NCI-H2227 treated with DMSO at 0.1 percent for 48 hours (cell line): ENCODE measurements at regions not wholly inside any gene's neighbourhood (a gene's known extent, or its start where the extent isn't known, plus 50 kb on each side); places are given as distances from the start of the nearest gene placed in this dataset.

Experiments
- DNase-seq: peaks from one replicate; lab custom pipeline; 2025; lab: John Stamatoyannopoulos, UW

DNA sequence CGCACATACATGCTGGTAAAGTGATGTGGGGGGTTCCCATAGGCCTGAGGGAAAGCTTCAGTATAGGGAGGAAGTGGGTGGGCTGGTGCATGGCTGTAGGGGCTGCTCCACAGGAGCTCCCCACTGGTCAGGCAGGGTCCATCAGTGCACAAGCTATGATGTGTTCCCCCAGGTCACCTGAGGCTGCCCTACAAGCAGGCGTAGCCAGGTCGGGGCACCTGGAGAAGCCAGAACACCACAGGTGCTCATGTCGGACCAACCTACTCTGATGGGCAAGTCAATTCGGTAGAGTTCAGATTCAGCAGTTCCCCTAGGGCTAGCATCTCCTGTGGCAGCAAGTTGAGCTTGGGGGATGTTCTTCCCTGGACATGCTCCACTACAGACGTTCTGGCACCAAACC is 103.3 kb upstream of the EPHA5 start:
- no peak for DNase-seq

DNA sequence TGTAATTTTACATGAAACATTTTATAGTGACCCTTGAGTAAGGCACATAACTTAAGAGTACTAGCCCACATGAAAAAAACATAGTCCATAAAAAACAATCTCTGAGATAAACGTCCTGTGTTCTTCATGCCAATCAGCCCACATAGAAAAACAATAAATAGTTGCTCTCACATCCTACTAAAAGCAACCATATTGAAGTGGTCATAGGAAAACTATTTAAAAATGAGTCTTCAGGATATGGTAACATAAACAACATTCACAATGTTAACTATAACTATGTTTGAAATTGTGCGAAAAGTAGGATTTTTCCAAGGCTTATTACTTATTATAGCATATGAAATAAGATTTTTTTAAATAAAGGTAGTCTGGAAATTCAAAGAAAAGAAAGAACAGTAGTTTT is 77.1 kb upstream of the EPHA5 start:
- DNase-seq: no peak

DNA sequence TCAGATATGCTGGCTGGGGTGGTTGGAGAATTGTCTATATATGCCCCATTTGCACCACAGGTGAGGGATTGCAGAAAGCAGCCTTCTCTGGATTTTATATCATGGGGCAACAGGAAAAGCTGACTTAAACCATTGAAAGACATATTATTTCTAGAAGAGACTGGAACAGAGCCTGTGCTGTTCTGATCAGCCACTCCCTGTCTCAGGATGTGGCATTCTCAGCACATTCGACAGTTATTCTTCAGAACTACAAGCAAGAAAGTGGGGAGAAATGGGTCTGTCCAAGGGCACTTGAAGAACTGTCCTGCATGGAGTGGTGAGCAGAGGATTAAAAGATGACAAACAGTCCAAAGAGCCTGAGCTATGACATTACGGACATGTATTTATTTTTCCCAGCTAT is 67.8 kb upstream of the EPHA5 start:
- DNase-seq: no peak

DNA sequence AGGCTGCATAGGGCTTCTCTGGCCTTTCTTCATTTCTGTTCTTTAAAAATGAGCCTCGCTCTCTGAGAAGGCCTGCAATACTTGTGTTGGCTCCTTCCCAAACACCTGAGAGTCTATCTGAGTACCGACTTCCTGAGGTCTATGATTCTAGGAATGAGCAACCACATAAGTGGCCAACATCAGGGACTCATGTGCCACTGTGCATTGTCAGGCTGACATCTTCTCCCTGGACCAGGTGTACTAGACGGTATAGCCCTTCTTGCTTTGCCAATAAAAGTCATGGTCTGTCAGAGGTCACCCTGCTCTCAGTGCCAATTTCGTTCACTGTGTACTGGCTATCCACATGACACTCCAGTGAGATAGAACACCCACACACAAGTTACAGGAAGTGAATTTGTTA is 67.4 kb upstream of the EPHA5 start:
- no peak for DNase-seq

DNA sequence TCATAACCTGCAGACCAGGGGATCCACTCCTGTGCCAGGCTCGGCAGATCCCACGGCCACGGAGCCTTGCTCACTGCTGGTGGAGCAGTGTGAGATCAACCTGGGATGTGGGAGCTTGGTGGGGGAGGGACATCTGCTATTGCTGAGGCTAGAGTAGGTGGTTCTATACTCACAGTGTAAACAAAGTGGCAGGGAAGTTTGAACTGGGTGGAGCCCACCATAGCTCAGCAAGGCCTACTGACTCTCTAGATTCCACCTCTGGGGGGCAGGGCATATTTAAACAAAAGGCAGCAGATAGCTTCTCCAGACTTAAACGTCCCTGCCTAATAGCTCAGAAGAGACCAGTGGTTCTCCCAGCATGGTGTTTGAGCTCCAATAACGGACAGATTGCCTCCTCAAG is 54.7 kb upstream of the EPHA5 start:
- no peak for DNase-seq
